Loucy (cell line): ENCODE measurements at regions not wholly inside any gene's neighbourhood (a gene's known extent, or its start where the extent isn't known, plus 50 kb on each side); places are given as distances from the start of the nearest gene placed in this dataset.

ENCODE experiments used
- H2AFZ ChIP-seq: fragments of 200-600 bp; sonication (generic); 2 replicates; pipeline ENCODE4 v1.6.0; 2016; ENCODE audit warnings: antibody characterized with exemption, mild to moderate bottlenecking, low read length, moderate library complexity
- H3F3A ChIP-seq: fragments of 200-600 bp; 2 replicates; pipeline ENCODE4 v1.6.0; 2016; ENCODE audit warnings: antibody characterized with exemption, low read depth, mild to moderate bottlenecking
- H3K27me3 ChIP-seq: fragments of 200-600 bp; sonication (generic); 2 replicates; pipeline ENCODE4 v1.6.1; 2014; ENCODE audit warnings: low read length, mild to moderate bottlenecking; ENCODE audit not compliant: insufficient read depth, poor library complexity, severe bottlenecking
- H3K36me3 ChIP-seq: fragments of 200-600 bp; sonication (generic); 2 replicates; pipeline ENCODE4 v1.6.1; 2016; ENCODE audit warnings: low read length; ENCODE audit not compliant: insufficient read depth
- H3K4me1 ChIP-seq: fragments of 200-600 bp; sonication (generic); 2 replicates; pipeline ENCODE4 v1.5.1; 2014; ENCODE audit warnings: low read length, mild to moderate bottlenecking; ENCODE audit not compliant: insufficient read depth, poor library complexity, severe bottlenecking
- H3K4me2 ChIP-seq: fragments of 200-600 bp; sonication (generic); 2 replicates; pipeline ENCODE4 v1.6.0; 2014; ENCODE audit warnings: antibody characterized with exemption, low read length, low read depth, mild to moderate bottlenecking; ENCODE audit not compliant: poor library complexity, severe bottlenecking
- H3K4me3 ChIP-seq: fragments of 200-600 bp; sonication (generic); 2 replicates; pipeline ENCODE4 v1.5.1; 2014; ENCODE audit warnings: low read length, mild to moderate bottlenecking, mixed read lengths; ENCODE audit not compliant: poor library complexity, severe bottlenecking
- H3K79me2 ChIP-seq: fragments of 200-600 bp; sonication (generic); 2 replicates; pipeline ENCODE4 v1.6.1; 2014; ENCODE audit warnings: low read length; ENCODE audit not compliant: insufficient read depth
- H3K9ac ChIP-seq: fragments of 200-600 bp; sonication (generic); 2 replicates; pipeline ENCODE4 v1.6.0; 2014; ENCODE audit warnings: mild to moderate bottlenecking, low read depth, low read length, moderate library complexity; ENCODE audit not compliant: poor library complexity, severe bottlenecking
- H3K9me2 ChIP-seq: fragments of 200-600 bp; sonication (generic); replicated peaks from 2 replicates; pipeline ENCODE4 v1.6.1; 2016; ENCODE audit warnings: low read depth, low read length, mixed read lengths
- H3K9me3 ChIP-seq: fragments of 200-600 bp; sonication (generic); 2 replicates; pipeline ENCODE4 v1.6.1; 2014; ENCODE audit warnings: mild to moderate bottlenecking, antibody characterized with exemption, low read length, low read depth; ENCODE audit not compliant: insufficient read depth
- H4K20me1 ChIP-seq: fragments of 200-600 bp; sonication (generic); 2 replicates; pipeline ENCODE4 v1.6.0; 2014; ENCODE audit warnings: antibody characterized with exemption, low read length, mild to moderate bottlenecking; ENCODE audit not compliant: insufficient read depth, poor library complexity, severe bottlenecking
- CTCF ChIP-seq: fragments of 200-600 bp; sonication (generic); conservative IDR thresholded peaks from 2 replicates; pipeline ENCODE4 v1.5.1; 2014; ENCODE audit warnings: mild to moderate bottlenecking, antibody characterized with exemption, low read length
- EZH2phosphoT487 ChIP-seq: fragments of 200-600 bp; IDR thresholded peaks from 2 replicates; pipeline ENCODE4 v1.6.1; 2018; ENCODE audit warnings: antibody characterized with exemption, mild to moderate bottlenecking, moderate library complexity, borderline replicate concordance

- Histone ChIP-seq H3K4me2 (no peak overlapping the region), H4K20me1 (no peaks in the 10 kb centered on the region), H3K9me3 (no peaks in the 10 kb centered on the region), H3K36me3 (no peaks in the 10 kb centered on the region), H3F3A (no peaks in the 10 kb centered on the region), H3K4me1 (no peaks in the 10 kb centered on the region), H3K4me3 (no peak overlapping the region), H3K9me2 (no peaks in the 10 kb centered on the region), H3K9ac (no peak overlapping the region), H3K79me2 (no peaks in the 10 kb centered on the region), H2AFZ (no peak overlapping the region), H3K27me3 (no peaks in the 10 kb centered on the region)
- TF ChIP-seq EZH2phosphoT487, result no peak
- no peak for TF ChIP-seq CTCF
Measured at GRCh38 chr18:27447451-27447881, 262.4 kb upstream of the CHST9 start.

DNA sequence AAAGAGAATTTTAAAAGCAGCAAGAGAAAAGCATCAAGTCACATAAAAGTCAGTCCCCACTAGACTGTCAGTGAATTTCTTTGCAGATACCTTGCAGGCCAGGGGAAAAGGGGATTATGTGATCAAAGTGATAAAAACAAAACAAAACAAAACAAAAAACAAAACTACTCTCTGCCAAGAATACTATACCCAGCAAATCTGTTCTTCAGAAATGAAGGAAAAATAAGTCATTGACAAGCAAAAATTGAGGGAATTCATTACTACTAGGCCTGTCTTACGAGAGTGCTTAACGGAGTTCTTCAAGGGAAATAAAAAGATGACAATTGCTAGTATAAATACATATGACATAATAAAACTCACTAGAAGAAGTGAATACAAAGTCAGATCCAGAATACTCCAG is 245.5 kb upstream of the CHST9 start:
- no peaks in the 10 kb centered on the region for H3K4me1 ChIP-seq
- H3F3A ChIP-seq, result no peaks in the 10 kb centered on the region
- H3K79me2 ChIP-seq, result no peaks in the 10 kb centered on the region
- H4K20me1 ChIP-seq, result no peaks in the 10 kb centered on the region
- H3K9ac ChIP-seq, result no peak overlapping the region
- no peak overlapping the region for H2AFZ ChIP-seq
- H3K9me3 ChIP-seq, result no peaks in the 10 kb centered on the region
- no peak overlapping the region for H3K4me3 ChIP-seq
- no peaks in the 10 kb centered on the region for H3K9me2 ChIP-seq
- H3K27me3 ChIP-seq, result no peaks in the 10 kb centered on the region
- no peaks in the 10 kb centered on the region for H3K36me3 ChIP-seq
- TF ChIP-seq EZH2phosphoT487, result no peak
- no peak for TF ChIP-seq CTCF
- H3K4me2 ChIP-seq, result no peak overlapping the region

DNA sequence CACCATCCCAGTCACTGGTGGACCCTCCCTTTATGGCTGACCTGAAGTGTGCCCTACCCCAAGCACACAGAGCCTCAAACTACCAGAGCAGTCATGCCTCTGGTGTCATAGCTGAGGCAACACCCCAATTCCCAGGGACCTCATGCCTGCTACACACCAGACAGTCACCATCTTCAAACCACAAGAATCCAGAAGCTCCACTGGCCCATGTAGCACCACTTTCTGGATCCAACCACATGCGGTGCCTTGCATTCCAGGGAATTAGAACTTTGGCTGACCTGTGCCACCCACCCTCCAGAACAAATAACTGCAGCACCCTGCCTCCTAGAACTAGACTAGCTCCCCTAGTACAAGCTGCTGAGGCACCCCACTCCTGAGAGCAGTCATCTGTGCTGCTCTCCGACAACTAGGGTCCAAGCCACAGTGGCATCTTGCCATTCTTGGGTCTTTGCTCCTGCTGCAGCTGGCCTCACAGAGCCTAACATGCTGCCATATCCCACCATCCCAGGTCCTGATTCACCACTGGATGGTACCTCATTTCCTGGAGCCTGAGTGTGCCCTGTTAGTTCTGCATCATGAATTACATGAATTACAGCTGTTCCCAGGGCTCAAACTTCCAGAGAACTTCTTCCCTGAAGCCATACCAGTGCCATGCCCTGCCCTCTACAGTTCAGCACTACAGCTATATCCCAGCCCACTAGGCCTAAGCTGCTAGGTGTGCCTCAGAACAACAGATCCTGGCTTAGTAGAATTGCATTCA is 243.8 kb upstream of the CHST9 start:
- Histone ChIP-seq H3K4me3 (no peak overlapping the region), H3K79me2 (no peaks in the 10 kb centered on the region), H3K9me2 (no peaks in the 10 kb centered on the region), H4K20me1 (no peaks in the 10 kb centered on the region), H3K9ac (no peak overlapping the region), H3K27me3 (no peaks in the 10 kb centered on the region), H2AFZ (no peak overlapping the region), H3K4me1 (no peaks in the 10 kb centered on the region), H3K36me3 (no peaks in the 10 kb centered on the region), H3F3A (no peaks in the 10 kb centered on the region), H3K4me2 (no peak overlapping the region), H3K9me3 (no peaks in the 10 kb centered on the region)
- TF ChIP-seq CTCF, result no peak
- no peak for TF ChIP-seq EZH2phosphoT487
